Endothelial cell of umbilical vein (primary cell): ENCODE measurements at regions not wholly inside any gene's neighbourhood (a gene's known extent, or its start where the extent isn't known, plus 50 kb on each side); places are given as distances from the start of the nearest gene placed in this dataset.

Source experiments
- BruUV-seq: library from RNA; stranded (reverse); fragments of 400-500 nt; replicated peaks from 2 replicates; lab custom pipeline; 2021; lab: Mats Ljungman, UMichigan
- CTCF ChIA-PET: fragments of 300-600, 350-600 bp; sonication (Branson Sonifier 250); formaldehyde crosslinking; loops from one replicate; lab custom pipeline; 2021; ENCODE audit warnings: antibody characterized with exemption, inconsistent platforms; lab: Charles Lee
- POLR2A ChIA-PET: fragments of 300-600, 350-600 bp; sonication (Branson Sonifier 250); formaldehyde crosslinking; loops from one replicate; lab custom pipeline; 2021; ENCODE audit warnings: antibody characterized with exemption, inconsistent platforms; lab: Charles Lee
- DNase-seq: peaks from one replicate; pipeline ENCODE4 v3.0.0-alpha.2; 2011; ENCODE audit warnings: low read depth, low spot score
- FAIRE-seq: peaks from 2 replicates; lab custom pipeline; 2011; peaks lifted over from hg19 to GRCh38; lab: Jason Lieb, UNC
- H2AFZ ChIP-seq: 2 replicates; pipeline ENCODE4 v1.6.0; 2012; ENCODE audit warnings: low read depth, low read length, control low read depth, inconsistent platforms
- H3K27ac ChIP-seq: 2 replicates; pipeline ENCODE4 v1.5.1; 2011; ENCODE audit warnings: low read depth, mild to moderate bottlenecking, control low read depth, low read length, moderate library complexity; ENCODE audit not compliant: insufficient read depth
- H3K27me3 ChIP-seq, 2 experiments: 2 replicates each; pipeline versions ENCODE4 v1.6.0 to v1.6.1; 2011; ENCODE audit warnings: low read length in 2 of 2, mixed read lengths in 1 of 2; ENCODE audit not compliant: control insufficient read depth in 2 of 2, insufficient read depth in 2 of 2
- H3K36me3 ChIP-seq, 2 experiments: 2 replicates in 1 of 2; 3 replicates in 1 of 2; pipeline ENCODE4 v1.5.1; 2011; ENCODE audit warnings: low read length in 2 of 2, mild to moderate bottlenecking in 1 of 2, moderate library complexity in 1 of 2; ENCODE audit not compliant: control insufficient read depth in 2 of 2, insufficient read depth in 2 of 2; ENCODE audit errors: extremely low read depth in 1 of 2
- H3K4me1 ChIP-seq: 3 replicates; pipeline ENCODE4 v1.5.1; 2011; ENCODE audit warnings: mild to moderate bottlenecking, low read length; ENCODE audit not compliant: control insufficient read depth, insufficient read depth; ENCODE audit errors: extremely low read depth
- H3K4me2 ChIP-seq: 2 replicates; pipeline ENCODE4 v1.6.1; 2011; ENCODE audit warnings: low read length, control low read depth, mixed read lengths; ENCODE audit not compliant: insufficient read depth
- H3K4me3 ChIP-seq, 3 experiments: fragments of 200-600 bp in 1 of 3; sonication (generic), shearing (Covaris generic) in 1 of 3; replicated peaks in 1 of 3; 2 replicates each; pipeline ENCODE4 v1.5.1; 2011 to 2016; ENCODE audit warnings: control low read depth in 3 of 3, low read length in 3 of 3, mild to moderate bottlenecking in 2 of 3, inconsistent platforms in 1 of 3, low read depth in 1 of 3, moderate library complexity in 1 of 3; ENCODE audit not compliant: insufficient read depth in 1 of 3
- H3K79me2 ChIP-seq: 2 replicates; pipeline ENCODE4 v1.6.0; 2012; ENCODE audit warnings: low read length, inconsistent platforms; ENCODE audit not compliant: control insufficient read depth, insufficient read depth
- H3K9ac ChIP-seq: replicated peaks from 2 replicates; pipeline ENCODE3; 2011; ENCODE audit warnings: low read length, control low read depth; ENCODE audit not compliant: insufficient read depth; ENCODE audit errors: extremely low read depth
- H3K9me1 ChIP-seq: replicated peaks from 3 replicates; pipeline ENCODE4 v1.6.0; 2011; ENCODE audit warnings: mild to moderate bottlenecking, low read length; ENCODE audit not compliant: control insufficient read depth, insufficient read depth; ENCODE audit errors: extremely low read depth
- H3K9me3 ChIP-seq: replicated peaks from 2 replicates; pipeline ENCODE4 v1.5.1; 2012; ENCODE audit warnings: low read length, inconsistent platforms; ENCODE audit not compliant: control insufficient read depth, insufficient read depth
- H4K20me1 ChIP-seq: replicated peaks from 2 replicates; pipeline ENCODE3; 2011; ENCODE audit warnings: mild to moderate bottlenecking, low read length; ENCODE audit not compliant: control insufficient read depth, insufficient read depth; ENCODE audit errors: extremely low read depth
- EZH2 ChIP-seq: IDR thresholded peaks from 2 replicates; pipeline ENCODE4 v1.6.1; 2012; ENCODE audit warnings: borderline replicate concordance, low read depth, mild to moderate bottlenecking, moderate library complexity, low read length, inconsistent platforms; ENCODE audit not compliant: severe bottlenecking
- FOS ChIP-seq: IDR thresholded peaks from 2 replicates; pipeline ENCODE4 v1.6.1; 2011; ENCODE audit warnings: mild to moderate bottlenecking, low read length, moderate library complexity, borderline replicate concordance; ENCODE audit not compliant: insufficient read depth
- GATA2 ChIP-seq: IDR thresholded peaks from 2 replicates; pipeline ENCODE4 v1.7.0; 2011; ENCODE audit warnings: low read depth, mild to moderate bottlenecking, moderate library complexity, mixed read lengths, low read length; ENCODE audit not compliant: insufficient read length, insufficient read depth
- JUN ChIP-seq: IDR thresholded peaks from 2 replicates; pipeline ENCODE4 v1.6.1; 2011; ENCODE audit warnings: borderline replicate concordance, low read depth; ENCODE audit not compliant: insufficient read length, insufficient read depth
- MYC ChIP-seq: IDR thresholded peaks from one replicate; pipeline ENCODE4 v1.6.1; 2011; ENCODE audit warnings: mild to moderate bottlenecking, low read depth, low read length
- POLR2A ChIP-seq: IDR thresholded peaks from 2 replicates; pipeline ENCODE4 v1.6.1; 2012; ENCODE audit warnings: low read depth, mild to moderate bottlenecking, control low read depth, low read length
- POLR2AphosphoS5 ChIP-seq: IDR thresholded peaks from 2 replicates; pipeline ENCODE4 v1.6.1; 2012; ENCODE audit warnings: low read depth, mild to moderate bottlenecking, control low read depth, low read length, moderate library complexity; ENCODE audit not compliant: insufficient read depth
- dilution Hi-C: fragments of 300-500 bp; cut with MboI; formaldehyde crosslinking; loops from one replicate; pipeline ENCODE4 v1.15.0; 2019; ENCODE audit warnings: low sequenced_read_pairs; ENCODE audit not compliant: extremely low pct_ligation_motif_present
- intact Hi-C: fragments of 100-400 bp; cut with micrococcal nuclease; formaldehyde crosslinking; loops from one replicate; pipeline ENCODE4 v1.10.0; 2022
- TF ChIP-seq, protein P1 (sequence below): IDR thresholded peaks from 2 replicates; pipeline ENCODE4 v1.6.1; 2011; ENCODE audit not compliant: insufficient read depth, insufficient read length
- TF ChIP-seq, protein P2 (sequence below), 2 donors: IDR thresholded peaks; 1 replicate in 1 of 2; 2 replicates in 1 of 2; pipeline ENCODE4 v1.5.1; 2011; ENCODE audit warnings: low read length in 2 of 2, mild to moderate bottlenecking in 2 of 2, moderate library complexity in 2 of 2, control low read depth in 1 of 2, inconsistent platforms in 1 of 2, low read depth in 1 of 2; ENCODE audit not compliant: insufficient read depth in 1 of 2; ENCODE audit errors: extremely low read depth in 1 of 2

DNA sequence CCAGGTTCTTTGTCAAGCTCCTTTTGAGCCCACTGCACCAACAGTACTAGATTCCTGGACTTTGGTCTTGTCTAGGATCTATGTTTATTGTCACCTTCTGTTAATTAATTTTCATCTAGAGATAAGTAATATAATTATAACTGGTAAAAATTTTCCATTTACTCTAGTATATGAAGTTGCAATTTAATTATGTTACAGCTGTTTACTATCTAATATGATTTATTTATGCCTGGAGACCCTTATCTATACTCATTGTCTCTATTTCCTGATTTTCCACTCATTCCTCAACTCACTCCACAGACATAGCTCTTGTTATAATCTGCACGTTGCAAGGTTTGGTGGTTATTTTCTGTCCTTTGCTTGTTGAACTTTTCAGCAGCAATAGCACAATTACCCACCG, 63.2 kb upstream of the PHF14 start:
- POLR2A ChIA-PET: no interaction called here
- Histone ChIP-seq H3K79me2 (no peaks in the 10 kb centered on the region), H3K9me3 (no peaks in the 10 kb centered on the region), H3K4me1 (no peaks in the 10 kb centered on the region), H3K27ac (no peak overlapping the region), H2AFZ (no peak overlapping the region), H3K4me2 (no peak overlapping the region), H3K36me3 (no peaks in the 10 kb centered on the region), H4K20me1 (no peaks in the 10 kb centered on the region), H3K9ac (no peak overlapping the region), H3K4me3 (no peak overlapping the region), H3K27me3 (no peaks in the 10 kb centered on the region), H3K9me1 (no peaks in the 10 kb centered on the region)
- dilution Hi-C loops: no loop called here
- DNase-seq (no peak), FAIRE-seq (no peak)
- TF ChIP-seq EZH2 (no peak), POLR2A (no peak), POLR2AphosphoS5 (no peak), GATA2 (no peak), JUN (no peak), FOS (no peak), MYC (no peak)
- TF ChIP-seq, protein P1, sequence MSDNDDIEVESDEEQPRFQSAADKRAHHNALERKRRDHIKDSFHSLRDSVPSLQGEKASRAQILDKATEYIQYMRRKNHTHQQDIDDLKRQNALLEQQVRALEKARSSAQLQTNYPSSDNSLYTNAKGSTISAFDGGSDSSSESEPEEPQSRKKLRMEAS: no peak
- TF ChIP-seq, protein P2, sequence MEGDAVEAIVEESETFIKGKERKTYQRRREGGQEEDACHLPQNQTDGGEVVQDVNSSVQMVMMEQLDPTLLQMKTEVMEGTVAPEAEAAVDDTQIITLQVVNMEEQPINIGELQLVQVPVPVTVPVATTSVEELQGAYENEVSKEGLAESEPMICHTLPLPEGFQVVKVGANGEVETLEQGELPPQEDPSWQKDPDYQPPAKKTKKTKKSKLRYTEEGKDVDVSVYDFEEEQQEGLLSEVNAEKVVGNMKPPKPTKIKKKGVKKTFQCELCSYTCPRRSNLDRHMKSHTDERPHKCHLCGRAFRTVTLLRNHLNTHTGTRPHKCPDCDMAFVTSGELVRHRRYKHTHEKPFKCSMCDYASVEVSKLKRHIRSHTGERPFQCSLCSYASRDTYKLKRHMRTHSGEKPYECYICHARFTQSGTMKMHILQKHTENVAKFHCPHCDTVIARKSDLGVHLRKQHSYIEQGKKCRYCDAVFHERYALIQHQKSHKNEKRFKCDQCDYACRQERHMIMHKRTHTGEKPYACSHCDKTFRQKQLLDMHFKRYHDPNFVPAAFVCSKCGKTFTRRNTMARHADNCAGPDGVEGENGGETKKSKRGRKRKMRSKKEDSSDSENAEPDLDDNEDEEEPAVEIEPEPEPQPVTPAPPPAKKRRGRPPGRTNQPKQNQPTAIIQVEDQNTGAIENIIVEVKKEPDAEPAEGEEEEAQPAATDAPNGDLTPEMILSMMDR (IDR thresholded peaks at IDR 0.05; ENCODE audit: extremely low read depth in 1 of 2, insufficient read depth in 1 of 2, low read depth in 1 of 2, low read length in 2 of 2): no peak
- no TSS peak for BruUV-seq
- intact Hi-C loops: no loop called here
- CTCF ChIA-PET: no interaction called here
